HG03521 (cell line): ENCODE measurements at regions not wholly inside any gene's neighbourhood (a gene's known extent, or its start where the extent isn't known, plus 50 kb on each side); places are given as distances from the start of the nearest gene placed in this dataset.

Source experiments
- ATAC-seq: cut with Tn5 transposase; IDR thresholded peaks from one replicate; pipeline ENCODE4 v1.9.1; 2021; ENCODE audit warnings: mild to moderate bottlenecking, moderate library complexity; ENCODE audit not compliant: unreplicated experiment

DNA sequence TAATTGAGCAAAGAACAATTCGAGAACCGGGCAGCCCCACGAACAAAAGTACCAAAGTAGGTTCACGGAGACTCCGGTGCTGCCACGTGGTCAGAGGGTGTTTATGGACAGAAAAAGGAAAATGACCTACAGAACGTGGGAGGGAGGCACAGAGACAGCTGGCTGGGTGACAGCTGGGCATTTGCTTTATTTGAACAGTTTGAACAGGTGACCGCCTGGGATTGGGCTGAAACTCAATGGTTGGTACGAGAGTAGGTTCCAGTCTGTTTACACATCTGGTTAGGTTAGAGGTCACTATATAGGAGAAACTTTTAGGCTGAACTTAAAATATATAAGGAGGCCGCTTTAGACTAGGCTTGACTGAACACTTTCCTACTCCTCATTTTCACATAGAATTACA, 50.6 kb upstream of the CELF2 start:
- ATAC-seq = no peak

DNA sequence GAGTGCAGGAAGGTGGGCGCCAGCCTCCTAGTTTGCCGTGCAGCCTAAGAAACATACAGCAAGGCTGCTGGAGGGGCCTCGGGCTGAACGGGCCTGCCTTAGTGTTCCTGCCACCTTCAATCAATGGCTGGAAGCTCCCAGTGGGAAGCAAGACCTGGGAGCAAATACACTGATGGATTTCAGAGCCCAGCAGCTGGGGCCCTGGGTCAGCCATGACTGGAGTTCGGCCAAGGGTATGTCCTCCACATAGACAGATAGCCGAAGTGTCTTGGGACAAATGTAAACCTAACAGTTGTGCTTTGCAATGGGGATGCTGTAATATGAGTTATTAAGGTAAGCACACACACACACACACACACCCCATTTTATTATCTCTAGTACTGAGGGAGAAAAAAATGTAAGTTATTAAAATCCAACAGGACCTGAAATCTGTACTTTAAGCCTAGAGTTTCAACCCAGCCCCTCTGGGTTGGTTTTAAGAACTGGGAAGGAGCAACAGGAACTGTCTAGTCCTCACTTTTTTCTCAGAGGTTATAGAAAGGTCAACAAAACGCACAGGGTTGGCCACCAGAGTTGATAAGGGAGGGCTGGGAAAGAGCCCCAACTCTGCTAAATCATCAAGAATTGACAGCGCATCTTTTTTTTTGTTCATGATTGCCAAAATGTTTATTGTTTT, 50.0 kb upstream of the CELF2 start:
- ATAC-seq = no peak
